NCI-H526 (cell line): ENCODE measurements at regions not wholly inside any gene's neighbourhood (a gene's known extent, or its start where the extent isn't known, plus 50 kb on each side); places are given as distances from the start of the nearest gene placed in this dataset.
"Not testable (repeated sequence)": the region's sequence is repeated elsewhere in the genome, so short reads cannot be mapped to it uniquely, and the experiment has no call there.

ENCODE experiments used
- DNase-seq, 2 experiments: peaks; one replicate each; lab custom pipeline; 2025; lab: John Stamatoyannopoulos, UW

DNA sequence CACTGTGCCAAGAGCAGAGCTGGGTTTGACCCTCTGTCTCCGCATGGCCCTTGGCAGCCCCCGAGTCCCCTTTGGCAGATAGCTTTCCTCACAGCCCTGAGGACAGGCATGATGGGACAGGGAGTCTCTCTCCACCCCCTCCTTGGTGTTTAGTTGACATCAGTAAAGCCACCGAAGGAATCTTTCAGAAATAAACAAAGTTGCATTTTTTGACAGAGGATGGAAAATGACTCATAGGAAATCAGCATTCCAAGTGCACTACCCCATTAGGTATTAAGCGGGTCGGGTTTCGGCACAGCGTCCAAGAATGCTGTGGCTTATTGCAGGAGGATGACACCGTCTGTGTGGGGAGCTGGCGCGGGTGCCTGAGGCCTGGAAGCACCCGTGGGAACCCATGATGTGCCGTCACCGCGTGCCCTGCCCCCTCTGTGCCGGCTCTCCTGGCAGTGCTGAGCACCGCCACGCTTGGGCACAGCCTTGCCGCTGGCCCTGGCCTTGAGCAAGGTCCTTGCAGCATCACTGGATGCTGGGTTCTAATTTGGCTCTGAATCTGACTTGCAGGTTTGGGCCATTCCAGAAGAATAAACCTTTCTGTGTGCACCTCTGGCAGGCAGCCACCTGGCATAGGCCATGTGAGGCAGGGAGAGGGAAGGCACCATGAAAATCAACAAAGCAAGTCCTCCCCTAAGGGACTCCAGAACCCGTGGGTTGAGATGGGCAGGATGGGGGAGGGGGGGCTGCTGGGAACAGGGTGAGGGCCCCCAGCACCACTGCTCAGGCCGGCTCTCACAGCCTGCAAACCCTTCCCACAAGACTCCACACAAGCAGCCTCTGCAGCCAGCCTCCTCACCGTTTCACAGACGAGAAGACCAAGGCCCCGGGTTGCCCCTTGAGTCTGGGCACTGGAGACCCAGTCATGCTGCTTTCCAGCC is 50.5 kb upstream of the ZNF469 start:
- no peak for DNase-seq

DNA sequence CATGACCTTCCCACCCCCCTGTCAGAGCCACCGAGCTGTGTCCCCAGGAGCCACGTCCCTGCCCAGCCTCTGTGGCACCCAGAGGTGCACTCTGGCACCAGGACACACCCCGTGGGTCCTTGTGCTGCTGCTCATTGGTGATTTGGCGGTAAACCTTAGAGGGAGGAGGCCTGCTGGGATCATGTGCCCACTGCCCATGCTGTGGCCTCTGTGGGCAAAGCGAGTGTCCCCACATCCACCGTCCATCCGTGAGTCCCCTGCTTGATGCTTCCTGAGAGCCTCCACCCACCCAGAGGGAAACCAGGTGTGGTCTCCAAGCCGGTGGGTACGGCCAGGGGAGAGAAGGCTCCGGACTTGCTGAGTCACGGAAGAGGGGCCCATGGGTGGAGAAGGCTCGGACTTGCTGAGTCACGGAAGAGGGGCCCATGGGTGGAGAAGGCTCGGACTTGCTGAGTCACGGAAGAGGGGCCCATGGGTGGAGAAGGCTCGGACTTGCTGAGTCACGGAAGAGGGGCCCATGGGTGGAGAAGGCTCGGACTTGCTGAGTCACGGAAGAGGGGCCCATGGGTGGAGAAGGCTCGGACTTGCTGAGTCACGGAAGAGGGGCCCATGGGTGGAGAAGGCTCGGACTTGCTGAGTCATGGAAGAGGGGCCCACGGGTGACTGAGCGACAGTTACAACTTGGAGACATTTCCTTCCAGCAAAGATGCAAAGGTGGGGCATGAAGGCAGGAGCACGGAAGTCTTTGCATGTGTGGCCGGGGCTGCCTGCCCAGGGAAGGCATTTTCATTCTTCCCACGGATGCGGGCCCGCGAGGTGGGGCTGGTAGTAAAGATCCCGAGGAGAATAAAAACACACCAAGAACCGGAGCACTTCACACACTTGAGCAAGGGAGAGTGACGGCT is 49.6 kb upstream of the ZNF469 start:
- not testable (repeated sequence) for DNase-seq
